ENCODE measurements at regions not wholly inside any gene's neighbourhood (a gene's known extent, or its start where the extent isn't known, plus 50 kb on each side); places are given as distances from the start of the nearest gene placed in this dataset.

DNA sequence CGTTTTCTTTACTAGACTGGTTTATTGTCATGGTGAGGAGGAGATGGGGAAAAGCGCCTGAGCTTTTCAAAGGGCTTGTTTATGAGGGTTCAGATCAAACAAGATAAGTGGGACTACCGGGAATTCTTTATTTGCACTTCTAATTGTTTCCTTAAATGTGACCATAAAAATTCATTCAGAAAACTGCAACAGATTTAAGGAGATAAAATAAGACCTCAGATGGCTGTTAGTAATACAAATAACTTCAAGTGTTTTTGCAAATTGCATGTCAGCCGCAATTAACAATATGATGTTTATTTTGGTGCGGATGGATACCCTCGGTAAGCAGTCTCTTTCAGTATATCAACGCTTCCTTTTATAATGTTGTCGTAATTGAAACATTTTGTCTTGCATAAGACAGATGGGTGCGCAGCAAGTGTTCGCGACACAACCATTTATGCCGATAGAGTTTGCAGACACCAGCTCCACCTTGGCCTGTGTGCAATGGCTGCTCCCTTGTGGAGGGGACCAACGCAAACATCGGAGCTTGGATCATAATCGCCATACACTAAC is 151.0 kb downstream of the C4orf33 start:
- H3K4me1 ChIP-seq (ENCODE audit: low read depth, poor library complexity, severe bottlenecking): no peaks in the 10 kb centered on the region
- H2AFZ ChIP-seq (ENCODE audit: low read depth): no peak overlapping the region
- TF ChIP-seq, protein P1, sequence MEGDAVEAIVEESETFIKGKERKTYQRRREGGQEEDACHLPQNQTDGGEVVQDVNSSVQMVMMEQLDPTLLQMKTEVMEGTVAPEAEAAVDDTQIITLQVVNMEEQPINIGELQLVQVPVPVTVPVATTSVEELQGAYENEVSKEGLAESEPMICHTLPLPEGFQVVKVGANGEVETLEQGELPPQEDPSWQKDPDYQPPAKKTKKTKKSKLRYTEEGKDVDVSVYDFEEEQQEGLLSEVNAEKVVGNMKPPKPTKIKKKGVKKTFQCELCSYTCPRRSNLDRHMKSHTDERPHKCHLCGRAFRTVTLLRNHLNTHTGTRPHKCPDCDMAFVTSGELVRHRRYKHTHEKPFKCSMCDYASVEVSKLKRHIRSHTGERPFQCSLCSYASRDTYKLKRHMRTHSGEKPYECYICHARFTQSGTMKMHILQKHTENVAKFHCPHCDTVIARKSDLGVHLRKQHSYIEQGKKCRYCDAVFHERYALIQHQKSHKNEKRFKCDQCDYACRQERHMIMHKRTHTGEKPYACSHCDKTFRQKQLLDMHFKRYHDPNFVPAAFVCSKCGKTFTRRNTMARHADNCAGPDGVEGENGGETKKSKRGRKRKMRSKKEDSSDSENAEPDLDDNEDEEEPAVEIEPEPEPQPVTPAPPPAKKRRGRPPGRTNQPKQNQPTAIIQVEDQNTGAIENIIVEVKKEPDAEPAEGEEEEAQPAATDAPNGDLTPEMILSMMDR (conservative IDR thresholded peaks at IDR 0.05; ENCODE audit: low read depth, low read length): no peak
- H3K4me2 ChIP-seq: no peak overlapping the region
- no peaks in the 10 kb centered on the region for H4K20me1 ChIP-seq (ENCODE audit: insufficient read depth)
- H3K27me3 ChIP-seq (ENCODE audit: insufficient read depth, low read depth): no peaks in the 10 kb centered on the region
- H3K79me2 ChIP-seq (ENCODE audit: insufficient read depth, low read depth): no peaks in the 10 kb centered on the region
- H3K9ac ChIP-seq: no peak overlapping the region
- no peak overlapping the region for H3K4me3 ChIP-seq (IDR thresholded peaks at IDR 0.05; ENCODE audit: insufficient read depth, low read depth, low read length)
- no peak overlapping the region for H3K27ac ChIP-seq
- no peaks in the 10 kb centered on the region for H3K36me3 ChIP-seq (ENCODE audit: insufficient read depth)

DNA sequence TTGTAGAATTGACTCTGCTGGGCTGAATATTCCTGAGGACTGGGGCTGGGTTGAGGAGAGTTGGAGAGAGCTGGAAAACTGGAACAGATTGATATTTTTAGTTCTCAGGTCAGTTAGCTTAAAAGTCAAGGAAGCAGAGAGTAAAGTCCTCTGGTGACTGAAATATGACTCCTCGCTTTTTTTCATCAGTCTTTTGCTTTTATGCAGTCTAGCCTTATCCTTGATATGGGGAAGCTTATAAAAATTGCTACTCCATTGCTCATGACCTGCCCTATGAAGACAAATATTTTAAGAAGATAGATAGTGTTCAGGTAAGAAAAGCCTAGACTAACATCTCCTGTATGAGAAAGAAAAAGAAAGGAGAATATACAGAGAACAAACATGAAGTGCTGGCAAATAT is 152.7 kb downstream of the C4orf33 start:
- Histone ChIP-seq H3K4me2 (no peak overlapping the region), H2AFZ (ENCODE audit: low read depth) (no peak overlapping the region), H3K27me3 (ENCODE audit: insufficient read depth, low read depth) (no peaks in the 10 kb centered on the region), H3K79me2 (ENCODE audit: insufficient read depth, low read depth) (no peaks in the 10 kb centered on the region), H3K36me3 (ENCODE audit: insufficient read depth) (no peaks in the 10 kb centered on the region), H3K4me1 (ENCODE audit: low read depth, poor library complexity, severe bottlenecking) (no peaks in the 10 kb centered on the region), H4K20me1 (ENCODE audit: insufficient read depth) (no peaks in the 10 kb centered on the region), H3K9ac (no peak overlapping the region), H3K27ac (no peak overlapping the region), H3K4me3 (IDR thresholded peaks at IDR 0.05; ENCODE audit: insufficient read depth, low read depth, low read length) (no peak overlapping the region)
- TF ChIP-seq, protein P1 (conservative IDR thresholded peaks at IDR 0.05; ENCODE audit: low read depth, low read length): no peak

GRCh38 chr4:129254126-129254525 is 158.2 kb downstream of the C4orf33 start:
- no peaks in the 10 kb centered on the region for H3K79me2 ChIP-seq (ENCODE audit: insufficient read depth, low read depth)

DNA sequence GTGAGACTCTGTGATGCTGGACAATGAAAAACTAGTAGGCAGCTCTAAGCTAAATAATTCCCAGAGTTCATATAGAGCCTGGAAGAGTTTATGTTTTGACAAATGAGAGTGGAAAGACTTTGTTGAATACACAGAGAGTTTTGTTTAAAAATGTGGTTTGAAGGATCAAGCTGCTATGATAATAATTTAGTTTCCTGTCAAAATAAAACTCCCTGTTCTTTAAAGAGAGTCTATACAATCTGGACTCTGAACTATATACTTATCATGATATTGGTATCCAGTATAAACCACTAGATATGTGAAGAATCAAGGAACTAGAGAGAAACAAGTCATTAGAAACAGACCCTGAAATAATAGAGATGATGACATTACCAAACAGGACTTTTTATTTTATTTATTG is 158.6 kb downstream of the C4orf33 start:
- Histone ChIP-seq H3K4me2 (no peak overlapping the region), H3K9ac (no peak overlapping the region), H2AFZ (ENCODE audit: low read depth) (no peak overlapping the region), H3K4me1 (ENCODE audit: low read depth, poor library complexity, severe bottlenecking) (no peaks in the 10 kb centered on the region), H3K27me3 (ENCODE audit: insufficient read depth, low read depth) (no peaks in the 10 kb centered on the region), H3K79me2 (ENCODE audit: insufficient read depth, low read depth) (no peaks in the 10 kb centered on the region), H3K27ac (no peak overlapping the region), H3K4me3 (IDR thresholded peaks at IDR 0.05; ENCODE audit: insufficient read depth, low read depth, low read length) (no peak overlapping the region), H3K36me3 (ENCODE audit: insufficient read depth) (no peaks in the 10 kb centered on the region), H4K20me1 (ENCODE audit: insufficient read depth) (no peaks in the 10 kb centered on the region)
- TF ChIP-seq, protein P1 (conservative IDR thresholded peaks at IDR 0.05; ENCODE audit: low read depth, low read length): no peak

More at GRCh38 chr4:129254126-129254525, 158.2 kb downstream of the C4orf33 start:
- H3K36me3 ChIP-seq (ENCODE audit: insufficient read depth): no peaks in the 10 kb centered on the region
- H3K4me3 ChIP-seq (IDR thresholded peaks at IDR 0.05; ENCODE audit: insufficient read depth, low read depth, low read length): no peak overlapping the region
- H3K27me3 ChIP-seq (ENCODE audit: insufficient read depth, low read depth): no peaks in the 10 kb centered on the region
- H3K27ac ChIP-seq: no peak overlapping the region
- no peak overlapping the region for H2AFZ ChIP-seq (ENCODE audit: low read depth)
- no peaks in the 10 kb centered on the region for H4K20me1 ChIP-seq (ENCODE audit: insufficient read depth)
- no peak overlapping the region for H3K4me2 ChIP-seq
- TF ChIP-seq, protein P1 (conservative IDR thresholded peaks at IDR 0.05; ENCODE audit: low read depth, low read length): no peak
- no peak overlapping the region for H3K9ac ChIP-seq
- H3K4me1 ChIP-seq (ENCODE audit: low read depth, poor library complexity, severe bottlenecking): no peaks in the 10 kb centered on the region

All from KMS-11 (cell line).